Activated CD8-positive, alpha-beta T cell treated with anti-CD3 and anti-CD28 coated beads for 36 hours (primary cell): ENCODE measurements at regions not wholly inside any gene's neighbourhood (a gene's known extent, or its start where the extent isn't known, plus 50 kb on each side); places are given as distances from the start of the nearest gene placed in this dataset.

ENCODE experiments used
- ATAC-seq: fragments of 200-7000 bp; cut with Tn5 transposase; one replicate; pipeline ENCODE4 v1.10.0; 2021; ENCODE audit warnings: mild to moderate bottlenecking, moderate library complexity
- CTCF ChIA-PET: fragments of 350-600 bp; sonication (Branson Sonifier 250); formaldehyde crosslinking; loops from one replicate; lab custom pipeline; 2021; ENCODE audit warnings: antibody characterized with exemption; lab: Charles Lee
- POLR2A ChIA-PET: fragments of 350-600 bp; sonication (Branson Sonifier 250); formaldehyde crosslinking; loops from one replicate; lab custom pipeline; 2021; ENCODE audit warnings: antibody characterized with exemption; lab: Charles Lee
- DNase-seq: peaks from one replicate; pipeline ENCODE4 v3.0.0-alpha.2; 2020
- H3K27ac Mint-ChIP-seq: one replicate; pipeline ENCODE4 v1.8.0; 2021; ENCODE audit warnings: mild to moderate bottlenecking, mixed read lengths
- H3K27me3 Mint-ChIP-seq: one replicate; pipeline ENCODE4 v1.8.0; 2021; ENCODE audit warnings: mixed read lengths
- H3K36me3 Mint-ChIP-seq: one replicate; pipeline ENCODE4 v1.8.0; 2021; ENCODE audit warnings: low read depth, mixed read lengths
- H3K4me1 Mint-ChIP-seq: one replicate; pipeline ENCODE4 v1.8.0; 2021; ENCODE audit warnings: low read depth, mixed read lengths
- H3K4me3 Mint-ChIP-seq: one replicate; pipeline ENCODE4 v1.8.0; 2021; ENCODE audit warnings: mild to moderate bottlenecking, moderate library complexity, mixed read lengths
- H3K9me3 Mint-ChIP-seq: one replicate; pipeline ENCODE4 v1.8.0; 2021; ENCODE audit warnings: mixed read lengths
- CTCF ChIP-seq: fragments of 200-600 bp; IDR thresholded peaks from one replicate; pipeline ENCODE4 v1.8.0; 2022; ENCODE audit warnings: antibody characterized with exemption, mild to moderate bottlenecking
- intact Hi-C: fragments of 100-400 bp; cut with micrococcal nuclease; formaldehyde crosslinking; loops from one replicate; pipeline ENCODE4 v1.10.0; 2022

- TF ChIP-seq CTCF = no peak
- DNase-seq = no peak
- no peak for ATAC-seq
- Mint-ChIP-seq H3K27ac (no peak overlapping the region), H3K4me3 (no peak overlapping the region), H3K36me3 (no peaks in the 10 kb centered on the region), H3K9me3 (no peaks in the 10 kb centered on the region), H3K4me1 (no peaks in the 10 kb centered on the region), H3K27me3 (peaks cover 13% of the 10 kb centered on the region)
- ChIA-PET CTCF (no interaction called here), POLR2A (no interaction called here)
- intact Hi-C loops = no loop called here
These were observed 109.0 kb upstream of the FAM20A start for GRCh38 chr17:68710035-68710780.

DNA sequence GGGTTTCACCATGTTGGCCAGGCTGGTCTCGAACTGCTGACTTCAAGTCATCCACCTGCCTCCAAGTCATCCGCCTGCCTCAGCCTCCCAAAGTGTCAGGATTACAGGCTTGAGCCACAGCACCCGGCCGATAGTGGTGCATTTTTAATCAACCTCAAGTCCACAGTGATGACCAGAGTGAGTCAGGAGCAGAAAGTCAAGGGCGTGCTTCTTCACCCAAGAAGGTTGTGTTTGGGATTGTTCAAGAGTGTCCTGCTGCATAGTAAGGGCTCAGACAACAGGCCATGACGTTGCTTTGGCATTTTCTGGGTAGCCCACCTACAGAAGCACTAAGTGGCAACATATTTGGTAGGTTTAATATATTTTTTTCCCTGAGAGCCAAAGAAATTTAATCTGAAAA is 108.3 kb upstream of the FAM20A start:
- H3K4me3 Mint-ChIP-seq = no peak overlapping the region
- CTCF ChIA-PET = no interaction called here
- no peaks in the 10 kb centered on the region for H3K4me1 Mint-ChIP-seq
- no peak overlapping the region for H3K27ac Mint-ChIP-seq
- TF ChIP-seq CTCF = no peak
- peaks cover 13% of the 10 kb centered on the region for H3K27me3 Mint-ChIP-seq
- no peak for DNase-seq
- H3K9me3 Mint-ChIP-seq = no peaks in the 10 kb centered on the region
- no peak for ATAC-seq
- POLR2A ChIA-PET = no interaction called here
- intact Hi-C loops = no loop called here
- H3K36me3 Mint-ChIP-seq = no peaks in the 10 kb centered on the region

DNA sequence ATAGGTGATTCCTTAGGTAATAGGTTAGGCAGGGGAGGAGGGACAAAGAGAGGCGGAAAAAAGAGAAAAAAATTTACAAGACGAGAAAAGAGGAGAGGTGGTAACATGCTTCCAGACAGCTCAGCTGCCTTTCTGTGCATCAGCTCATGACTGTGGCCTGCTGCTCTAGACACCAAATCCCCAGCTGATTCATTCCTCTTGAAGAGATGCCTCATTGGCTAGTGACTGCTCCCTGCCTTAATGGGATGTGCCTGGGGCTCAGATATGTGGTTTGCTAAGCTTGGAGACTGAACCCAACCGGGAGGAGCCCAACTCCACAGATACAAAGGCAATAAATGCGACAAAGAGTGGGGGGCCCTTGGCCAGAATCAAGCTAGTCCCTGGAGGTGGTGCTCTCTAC is 105.9 kb upstream of the FAM20A start:
- ATAC-seq (no peak), DNase-seq (no peak)
- Mint-ChIP-seq H3K27ac (no peak overlapping the region), H3K36me3 (no peaks in the 10 kb centered on the region), H3K9me3 (no peaks in the 10 kb centered on the region), H3K4me1 (no peaks in the 10 kb centered on the region), H3K4me3 (no peak overlapping the region), H3K27me3 (peaks cover 13% of the 10 kb centered on the region)
- intact Hi-C loops = no loop called here
- ChIA-PET CTCF (interaction anchor here (0.8 kb wide), 1 partner anchor 10 kb away, joined by 3 read pairs; no protein-coding TSS in a partner anchor), POLR2A (interaction anchor here (0.6 kb wide), 1 partner anchor 9 kb away, joined by 3 read pairs; no protein-coding TSS in a partner anchor)
- no peak for TF ChIP-seq CTCF

- Mint-ChIP-seq H3K4me3 (no peak overlapping the region), H3K4me1 (no peaks in the 10 kb centered on the region), H3K27ac (no peak overlapping the region), H3K9me3 (no peaks in the 10 kb centered on the region), H3K36me3 (no peaks in the 10 kb centered on the region), H3K27me3 (peaks cover 7% of the 10 kb centered on the region)
- ChIA-PET CTCF (interaction anchor here (0.8 kb wide), 1 partner anchor 10 kb away, joined by 3 read pairs; no protein-coding TSS in a partner anchor), POLR2A (no interaction called here)
- DNase-seq (no peak), ATAC-seq (no peak)
- intact Hi-C loops = no loop called here
- TF ChIP-seq CTCF = no peak
These were observed 105.3 kb upstream of the FAM20A start for GRCh38 chr17:68706356-68706920.

DNA sequence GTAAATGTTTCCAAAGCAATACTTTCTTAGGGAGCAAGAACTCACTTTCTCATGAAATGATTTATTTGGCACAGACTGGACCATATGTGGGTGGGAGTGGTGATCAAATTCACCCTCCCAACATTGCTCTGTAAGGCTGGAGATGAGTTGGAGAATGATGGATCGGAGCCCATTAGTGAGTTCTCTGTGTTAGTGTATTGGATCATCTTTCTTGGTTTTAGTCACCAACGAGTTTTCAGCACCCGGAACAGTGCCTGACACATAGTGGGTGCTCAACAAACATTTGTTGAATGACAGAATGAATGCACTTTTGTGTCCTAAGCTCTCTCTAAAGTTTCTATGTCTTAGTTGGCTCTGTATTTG is 104.5 kb upstream of the FAM20A start:
- intact Hi-C loops = no loop called here
- DNase-seq (no peak), ATAC-seq (no peak)
- ChIA-PET POLR2A (no interaction called here), CTCF (no interaction called here)
- H3K36me3 Mint-ChIP-seq = no peaks in the 10 kb centered on the region
- no peak overlapping the region for H3K27ac Mint-ChIP-seq
- H3K9me3 Mint-ChIP-seq = no peaks in the 10 kb centered on the region
- H3K4me1 Mint-ChIP-seq = no peaks in the 10 kb centered on the region
- TF ChIP-seq CTCF = no peak
- H3K27me3 Mint-ChIP-seq = peaks cover 5% of the 10 kb centered on the region
- H3K4me3 Mint-ChIP-seq = no peak overlapping the region
